GM12878 (cell line): ENCODE measurements at regions not wholly inside any gene's neighbourhood (a gene's known extent, or its start where the extent isn't known, plus 50 kb on each side); places are given as distances from the start of the nearest gene placed in this dataset.

Experiments used
- ATAC-seq: fragments of 200-7000 bp; cut with Tn5 transposase; 3 replicates; pipeline ENCODE4 v1.9.1; 2020; ENCODE audit warnings: mild to moderate bottlenecking, moderate library complexity
- BruUV-seq: library from RNA; stranded (reverse); fragments of 400-500 nt; replicated peaks from 2 replicates; lab custom pipeline; 2021; lab: Mats Ljungman, UMichigan
- CTCF ChIA-PET: fragments of 300-600 bp; sonication (Branson Sonifier 250); formaldehyde crosslinking; extraction: SDS; loops from one replicate; lab custom pipeline; 2021; ENCODE audit warnings: inconsistent platforms; lab: Yijun Ruan, JAX
- POLR2A ChIA-PET: fragments of 350-600 bp; formaldehyde crosslinking; extraction: SDS; loops from one replicate; lab custom pipeline; 2021; ENCODE audit warnings: inconsistent platforms; lab: Charles Lee
- RAD21 ChIA-PET: fragments of 300-600 bp; sonication (Branson Sonifier 250); formaldehyde crosslinking; loops from one replicate; lab custom pipeline; 2023; ENCODE audit warnings: antibody characterized with exemption; ENCODE audit not compliant: unreplicated experiment; lab: Charles Lee
- SMC1A ChIA-PET: fragments of 300-600 bp; sonication (Branson Sonifier 250); formaldehyde crosslinking; loops from one replicate; lab custom pipeline; 2023; ENCODE audit not compliant: unreplicated experiment, uncharacterized antibody; lab: Charles Lee
- DNase-seq: peaks from one replicate; pipeline ENCODE4 v3.0.0-alpha.2; 2011; ENCODE audit warnings: low read depth, low spot score
- FAIRE-seq: peaks from 3 replicates; lab custom pipeline; 2011; peaks lifted over from hg19 to GRCh38; lab: Jason Lieb, UNC
- H2AFZ ChIP-seq: 2 replicates; pipeline ENCODE4 v1.6.0; 2011; ENCODE audit warnings: low read depth, low read length, control low read depth; ENCODE audit not compliant: control insufficient read depth
- H3K27ac ChIP-seq: 2 replicates; pipeline ENCODE4 v1.5.1; 2011; ENCODE audit warnings: control low read depth; ENCODE audit not compliant: control insufficient read depth, insufficient read depth
- H3K27me3 ChIP-seq, 2 experiments: replicated peaks in 1 of 2; 2 replicates each; pipeline versions ENCODE4 v1.6.0 to v1.6.1; 2011; ENCODE audit warnings: low read length in 1 of 2; ENCODE audit not compliant: control insufficient read depth in 2 of 2, insufficient read depth in 2 of 2
- H3K36me3 ChIP-seq, 2 experiments: 2 replicates each; pipeline ENCODE4 v1.5.1; 2011; ENCODE audit warnings: low read length in 1 of 2; ENCODE audit not compliant: control insufficient read depth in 2 of 2, insufficient read depth in 2 of 2
- H3K4me1 ChIP-seq: 2 replicates; pipeline ENCODE4 v1.6.1; 2011; ENCODE audit warnings: mild to moderate bottlenecking, low read length, moderate library complexity, mixed read lengths; ENCODE audit not compliant: control insufficient read depth, insufficient read depth
- H3K4me2 ChIP-seq: 2 replicates; pipeline ENCODE4 v1.6.0; 2011; ENCODE audit warnings: control low read depth; ENCODE audit not compliant: control insufficient read depth, insufficient read depth
- H3K4me3 ChIP-seq: fragments of 200-600 bp; sonication (generic); 2 replicates; pipeline ENCODE4 v1.5.1; 2016
- H3K79me2 ChIP-seq: 2 replicates; pipeline ENCODE4 v1.6.0; 2011; ENCODE audit warnings: low read length; ENCODE audit not compliant: control insufficient read depth, insufficient read depth
- H3K9ac ChIP-seq: 2 replicates; pipeline ENCODE4 v1.8.0; 2011; ENCODE audit warnings: low read length, control low read depth, mixed read lengths; ENCODE audit not compliant: control insufficient read depth, insufficient read depth
- H3K9me3 ChIP-seq: replicated peaks from 3 replicates; pipeline ENCODE4 v1.5.1; 2011; ENCODE audit warnings: mild to moderate bottlenecking, low read length; ENCODE audit not compliant: control insufficient read depth, insufficient read depth
- H4K20me1 ChIP-seq: 2 replicates; pipeline ENCODE4 v1.6.0; 2011; ENCODE audit not compliant: control insufficient read depth, insufficient read depth
- ASH2L ChIP-seq: fragments of 300-600, 200-600 bp; sonication (generic); IDR thresholded peaks from 2 replicates; pipeline ENCODE4 v1.6.1; 2017; ENCODE audit warnings: low read depth, mild to moderate bottlenecking, borderline replicate concordance
- FOXM1 ChIP-seq: IDR thresholded peaks from 2 replicates; pipeline ENCODE4 v1.6.1; 2012; ENCODE audit warnings: low read depth, mild to moderate bottlenecking, inconsistent platforms, low read length, moderate library complexity
- HDGF ChIP-seq: fragments of 450-650 bp; IDR thresholded peaks from 2 replicates; pipeline ENCODE4 v1.6.1; 2016; ENCODE audit warnings: antibody characterized with exemption
- POLR2AphosphoS2 ChIP-seq: IDR thresholded peaks from 2 replicates; pipeline ENCODE4 v1.6.1; 2011; ENCODE audit warnings: low read depth, mild to moderate bottlenecking, low read length, improper control_type of control experiment, moderate library complexity
- RBBP5 ChIP-seq: fragments of 200-600 bp; sonication (generic); conservative IDR thresholded peaks from 2 replicates; pipeline ENCODE4 v1.6.1; 2016
- WRNIP1 ChIP-seq: IDR thresholded peaks from 2 replicates; pipeline ENCODE4 v1.6.1; 2011; ENCODE audit warnings: low read depth, low read length, improper control_type of control experiment, borderline replicate concordance
- YY1 ChIP-seq: IDR thresholded peaks from 2 replicates; pipeline ENCODE4 v1.6.1; 2011; ENCODE audit warnings: low read depth, mild to moderate bottlenecking, low read length
- ZBED1 ChIP-seq: IDR thresholded peaks from 2 replicates; pipeline ENCODE4 v1.6.1; 2016; ENCODE audit warnings: borderline replicate concordance
- in situ Hi-C: fragments of 300-500 bp; cut with MboI; formaldehyde crosslinking; loops from 9 replicates; pipeline ENCODE4 v1.14.3; 2018; ENCODE audit warnings: mixed read lengths
- intact Hi-C: fragments of 100-400 bp; cut with micrococcal nuclease; formaldehyde crosslinking; loops from one replicate; pipeline ENCODE4 v1.14.2; 2022; ENCODE audit not compliant: unreplicated experiment
- TF ChIP-seq, protein P1 (sequence below): fragments of 450-650 bp; formaldehyde crosslinking; IDR thresholded peaks from 2 replicates; pipeline ENCODE4 v1.4.0; 2020; ENCODE audit warnings: mild to moderate bottlenecking, moderate library complexity
- TF ChIP-seq, protein P2 (sequence below): fragments of 150-350 bp; IDR thresholded peaks from 2 replicates; pipeline ENCODE4 v1.6.1; 2014; ENCODE audit warnings: mild to moderate bottlenecking, low read depth, low read length
- TF ChIP-seq, protein P3 (sequence below): fragments of 450-650 bp; IDR thresholded peaks from 2 replicates; pipeline ENCODE4 v1.6.1; 2017; ENCODE audit warnings: mild to moderate bottlenecking
- TF ChIP-seq, protein P4 (sequence below): fragments of 450-650 bp; formaldehyde crosslinking; IDR thresholded peaks from 2 replicates; pipeline ENCODE4 v1.5.0; 2022; ENCODE audit warnings: mild to moderate bottlenecking, missing genetic modification characterization
- TF ChIP-seq, protein P5 (sequence below): fragments of 450-650 bp; IDR thresholded peaks from 2 replicates; pipeline ENCODE4 v1.6.1; 2017; ENCODE audit warnings: low read depth, mild to moderate bottlenecking, moderate library complexity

DNA sequence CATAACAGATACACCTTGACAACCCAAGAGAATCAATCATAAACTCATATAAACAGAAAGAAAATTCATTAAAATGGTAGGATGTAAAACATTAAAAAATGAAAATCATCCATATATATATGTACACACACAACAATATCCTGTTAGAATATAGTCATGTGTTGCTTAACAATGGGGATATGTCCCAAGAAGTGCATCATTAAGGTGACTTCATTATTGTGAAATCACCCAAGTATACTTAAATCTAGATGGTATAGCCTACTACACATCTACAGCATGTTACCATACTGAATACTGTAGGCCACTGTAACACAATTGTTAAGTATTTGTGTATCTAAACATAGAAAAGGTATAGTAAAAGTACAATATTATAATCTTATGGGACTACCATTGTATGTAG is 115.8 kb upstream of the TMEM168 start:
- intact Hi-C loops = no loop called here
- in situ Hi-C loops = no loop called here
- no peak for FAIRE-seq
- TF ChIP-seq ZBED1 (no peak), YY1 (no peak), HDGF (no peak), WRNIP1 (no peak), FOXM1 (no peak), ASH2L (no peak), POLR2AphosphoS2 (no peak), RBBP5 (no peak)
- TF ChIP-seq, protein P1, sequence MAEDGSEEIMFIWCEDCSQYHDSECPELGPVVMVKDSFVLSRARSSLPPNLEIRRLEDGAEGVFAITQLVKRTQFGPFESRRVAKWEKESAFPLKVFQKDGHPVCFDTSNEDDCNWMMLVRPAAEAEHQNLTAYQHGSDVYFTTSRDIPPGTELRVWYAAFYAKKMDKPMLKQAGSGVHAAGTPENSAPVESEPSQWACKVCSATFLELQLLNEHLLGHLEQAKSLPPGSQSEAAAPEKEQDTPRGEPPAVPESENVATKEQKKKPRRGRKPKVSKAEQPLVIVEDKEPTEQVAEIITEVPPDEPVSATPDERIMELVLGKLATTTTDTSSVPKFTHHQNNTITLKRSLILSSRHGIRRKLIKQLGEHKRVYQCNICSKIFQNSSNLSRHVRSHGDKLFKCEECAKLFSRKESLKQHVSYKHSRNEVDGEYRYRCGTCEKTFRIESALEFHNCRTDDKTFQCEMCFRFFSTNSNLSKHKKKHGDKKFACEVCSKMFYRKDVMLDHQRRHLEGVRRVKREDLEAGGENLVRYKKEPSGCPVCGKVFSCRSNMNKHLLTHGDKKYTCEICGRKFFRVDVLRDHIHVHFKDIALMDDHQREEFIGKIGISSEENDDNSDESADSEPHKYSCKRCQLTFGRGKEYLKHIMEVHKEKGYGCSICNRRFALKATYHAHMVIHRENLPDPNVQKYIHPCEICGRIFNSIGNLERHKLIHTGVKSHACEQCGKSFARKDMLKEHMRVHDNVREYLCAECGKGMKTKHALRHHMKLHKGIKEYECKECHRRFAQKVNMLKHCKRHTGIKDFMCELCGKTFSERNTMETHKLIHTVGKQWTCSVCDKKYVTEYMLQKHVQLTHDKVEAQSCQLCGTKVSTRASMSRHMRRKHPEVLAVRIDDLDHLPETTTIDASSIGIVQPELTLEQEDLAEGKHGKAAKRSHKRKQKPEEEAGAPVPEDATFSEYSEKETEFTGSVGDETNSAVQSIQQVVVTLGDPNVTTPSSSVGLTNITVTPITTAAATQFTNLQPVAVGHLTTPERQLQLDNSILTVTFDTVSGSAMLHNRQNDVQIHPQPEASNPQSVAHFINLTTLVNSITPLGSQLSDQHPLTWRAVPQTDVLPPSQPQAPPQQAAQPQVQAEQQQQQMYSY = no peak
- TF ChIP-seq, protein P2, sequence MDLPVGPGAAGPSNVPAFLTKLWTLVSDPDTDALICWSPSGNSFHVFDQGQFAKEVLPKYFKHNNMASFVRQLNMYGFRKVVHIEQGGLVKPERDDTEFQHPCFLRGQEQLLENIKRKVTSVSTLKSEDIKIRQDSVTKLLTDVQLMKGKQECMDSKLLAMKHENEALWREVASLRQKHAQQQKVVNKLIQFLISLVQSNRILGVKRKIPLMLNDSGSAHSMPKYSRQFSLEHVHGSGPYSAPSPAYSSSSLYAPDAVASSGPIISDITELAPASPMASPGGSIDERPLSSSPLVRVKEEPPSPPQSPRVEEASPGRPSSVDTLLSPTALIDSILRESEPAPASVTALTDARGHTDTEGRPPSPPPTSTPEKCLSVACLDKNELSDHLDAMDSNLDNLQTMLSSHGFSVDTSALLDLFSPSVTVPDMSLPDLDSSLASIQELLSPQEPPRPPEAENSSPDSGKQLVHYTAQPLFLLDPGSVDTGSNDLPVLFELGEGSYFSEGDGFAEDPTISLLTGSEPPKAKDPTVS = no peak
- TF ChIP-seq, protein P3, sequence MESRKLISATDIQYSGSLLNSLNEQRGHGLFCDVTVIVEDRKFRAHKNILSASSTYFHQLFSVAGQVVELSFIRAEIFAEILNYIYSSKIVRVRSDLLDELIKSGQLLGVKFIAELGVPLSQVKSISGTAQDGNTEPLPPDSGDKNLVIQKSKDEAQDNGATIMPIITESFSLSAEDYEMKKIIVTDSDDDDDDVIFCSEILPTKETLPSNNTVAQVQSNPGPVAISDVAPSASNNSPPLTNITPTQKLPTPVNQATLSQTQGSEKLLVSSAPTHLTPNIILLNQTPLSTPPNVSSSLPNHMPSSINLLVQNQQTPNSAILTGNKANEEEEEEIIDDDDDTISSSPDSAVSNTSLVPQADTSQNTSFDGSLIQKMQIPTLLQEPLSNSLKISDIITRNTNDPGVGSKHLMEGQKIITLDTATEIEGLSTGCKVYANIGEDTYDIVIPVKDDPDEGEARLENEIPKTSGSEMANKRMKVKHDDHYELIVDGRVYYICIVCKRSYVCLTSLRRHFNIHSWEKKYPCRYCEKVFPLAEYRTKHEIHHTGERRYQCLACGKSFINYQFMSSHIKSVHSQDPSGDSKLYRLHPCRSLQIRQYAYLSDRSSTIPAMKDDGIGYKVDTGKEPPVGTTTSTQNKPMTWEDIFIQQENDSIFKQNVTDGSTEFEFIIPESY = no peak
- TF ChIP-seq, protein P4, sequence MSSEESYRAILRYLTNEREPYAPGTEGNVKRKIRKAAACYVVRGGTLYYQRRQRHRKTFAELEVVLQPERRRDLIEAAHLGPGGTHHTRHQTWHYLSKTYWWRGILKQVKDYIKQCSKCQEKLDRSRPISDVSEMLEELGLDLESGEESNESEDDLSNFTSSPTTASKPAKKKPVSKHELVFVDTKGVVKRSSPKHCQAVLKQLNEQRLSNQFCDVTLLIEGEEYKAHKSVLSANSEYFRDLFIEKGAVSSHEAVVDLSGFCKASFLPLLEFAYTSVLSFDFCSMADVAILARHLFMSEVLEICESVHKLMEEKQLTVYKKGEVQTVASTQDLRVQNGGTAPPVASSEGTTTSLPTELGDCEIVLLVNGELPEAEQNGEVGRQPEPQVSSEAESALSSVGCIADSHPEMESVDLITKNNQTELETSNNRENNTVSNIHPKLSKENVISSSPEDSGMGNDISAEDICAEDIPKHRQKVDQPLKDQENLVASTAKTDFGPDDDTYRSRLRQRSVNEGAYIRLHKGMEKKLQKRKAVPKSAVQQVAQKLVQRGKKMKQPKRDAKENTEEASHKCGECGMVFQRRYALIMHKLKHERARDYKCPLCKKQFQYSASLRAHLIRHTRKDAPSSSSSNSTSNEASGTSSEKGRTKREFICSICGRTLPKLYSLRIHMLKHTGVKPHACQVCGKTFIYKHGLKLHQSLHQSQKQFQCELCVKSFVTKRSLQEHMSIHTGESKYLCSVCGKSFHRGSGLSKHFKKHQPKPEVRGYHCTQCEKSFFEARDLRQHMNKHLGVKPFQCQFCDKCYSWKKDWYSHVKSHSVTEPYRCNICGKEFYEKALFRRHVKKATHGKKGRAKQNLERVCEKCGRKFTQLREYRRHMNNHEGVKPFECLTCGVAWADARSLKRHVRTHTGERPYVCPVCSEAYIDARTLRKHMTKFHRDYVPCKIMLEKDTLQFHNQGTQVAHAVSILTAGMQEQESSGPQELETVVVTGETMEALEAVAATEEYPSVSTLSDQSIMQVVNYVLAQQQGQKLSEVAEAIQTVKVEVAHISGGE (CRISPR knock-in tag) = no peak
- TF ChIP-seq, protein P5, sequence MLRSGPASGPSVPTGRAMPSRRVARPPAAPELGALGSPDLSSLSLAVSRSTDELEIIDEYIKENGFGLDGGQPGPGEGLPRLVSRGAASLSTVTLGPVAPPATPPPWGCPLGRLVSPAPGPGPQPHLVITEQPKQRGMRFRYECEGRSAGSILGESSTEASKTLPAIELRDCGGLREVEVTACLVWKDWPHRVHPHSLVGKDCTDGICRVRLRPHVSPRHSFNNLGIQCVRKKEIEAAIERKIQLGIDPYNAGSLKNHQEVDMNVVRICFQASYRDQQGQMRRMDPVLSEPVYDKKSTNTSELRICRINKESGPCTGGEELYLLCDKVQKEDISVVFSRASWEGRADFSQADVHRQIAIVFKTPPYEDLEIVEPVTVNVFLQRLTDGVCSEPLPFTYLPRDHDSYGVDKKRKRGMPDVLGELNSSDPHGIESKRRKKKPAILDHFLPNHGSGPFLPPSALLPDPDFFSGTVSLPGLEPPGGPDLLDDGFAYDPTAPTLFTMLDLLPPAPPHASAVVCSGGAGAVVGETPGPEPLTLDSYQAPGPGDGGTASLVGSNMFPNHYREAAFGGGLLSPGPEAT = no peak

More for the DNA sequence above, 115.8 kb upstream of the TMEM168 start:
- DNase-seq = no peak
- BruUV-seq = no TSS peak
- ChIA-PET RAD21 (no interaction called here), SMC1A (no interaction called here), POLR2A (no interaction called here), CTCF (no interaction called here)
- H3K9me3 ChIP-seq = no peaks in the 10 kb centered on the region; the same call in 1 of the 3 replicates
- H3K9ac ChIP-seq = no peak overlapping the region
- H3K4me2 ChIP-seq = no peak overlapping the region
- H4K20me1 ChIP-seq = no peaks in the 10 kb centered on the region
- no peak for ATAC-seq
- no peaks in the 10 kb centered on the region for H3K79me2 ChIP-seq
- H3K27ac ChIP-seq = no peak overlapping the region
- H3K4me3 ChIP-seq = no peak overlapping the region
- H3K4me1 ChIP-seq = no peaks in the 10 kb centered on the region
- peaks cover 0 to 2% of the 10 kb centered on the region in 2 experiments; a peak in 1 of 4 replicates for H3K36me3 ChIP-seq
- H2AFZ ChIP-seq = no peak overlapping the region
- H3K27me3 ChIP-seq = no peaks in the 10 kb centered on the region
